Activated CD4-positive, CD25-positive, alpha-beta regulatory T cell treated with anti-CD3 and anti-CD28 coated beads, Interleukin-2, amount 50 U/mL, for 72 hours (primary cell): ENCODE measurements at regions not wholly inside any gene's neighbourhood (a gene's known extent, or its start where the extent isn't known, plus 50 kb on each side); places are given as distances from the start of the nearest gene placed in this dataset.

Experiments used
- DNase-seq: peaks from one replicate; pipeline ENCODE4 v3.0.0; 2021

DNA sequence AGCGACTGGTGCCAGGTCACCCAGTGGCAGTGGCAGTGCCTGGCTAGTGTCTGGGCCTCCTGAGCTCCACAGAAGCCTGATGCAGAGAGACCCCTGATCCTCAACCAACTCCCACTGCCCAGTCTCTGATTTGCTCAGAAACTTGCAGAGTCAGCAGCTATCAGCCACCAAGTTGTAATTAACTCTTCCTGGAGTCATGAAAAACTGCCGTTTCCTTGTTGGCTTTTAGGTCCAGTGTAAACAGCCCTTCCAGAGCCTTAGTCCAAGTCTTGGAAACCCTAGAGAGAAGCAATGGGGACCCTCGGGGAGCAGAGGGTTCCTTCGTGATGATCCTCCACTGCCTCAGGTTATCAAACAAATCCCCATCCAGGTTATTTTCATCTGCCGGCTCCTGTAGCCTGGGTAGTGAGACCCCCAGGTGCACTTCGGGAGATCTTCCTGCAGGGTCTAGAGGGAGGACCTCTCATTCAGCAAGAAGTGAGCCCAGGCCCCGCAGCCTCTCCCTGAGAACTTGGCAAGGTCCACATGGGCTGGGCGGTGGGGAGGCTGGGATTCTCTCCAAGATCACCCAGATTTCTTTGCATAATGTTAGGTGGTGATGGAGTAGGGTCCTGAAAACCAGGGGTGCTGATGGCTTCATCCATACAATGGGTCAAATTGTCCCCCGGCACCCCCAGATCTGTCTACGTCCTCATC is 137.7 kb upstream of the HDAC4 start:
- DNase-seq = no peak

DNA sequence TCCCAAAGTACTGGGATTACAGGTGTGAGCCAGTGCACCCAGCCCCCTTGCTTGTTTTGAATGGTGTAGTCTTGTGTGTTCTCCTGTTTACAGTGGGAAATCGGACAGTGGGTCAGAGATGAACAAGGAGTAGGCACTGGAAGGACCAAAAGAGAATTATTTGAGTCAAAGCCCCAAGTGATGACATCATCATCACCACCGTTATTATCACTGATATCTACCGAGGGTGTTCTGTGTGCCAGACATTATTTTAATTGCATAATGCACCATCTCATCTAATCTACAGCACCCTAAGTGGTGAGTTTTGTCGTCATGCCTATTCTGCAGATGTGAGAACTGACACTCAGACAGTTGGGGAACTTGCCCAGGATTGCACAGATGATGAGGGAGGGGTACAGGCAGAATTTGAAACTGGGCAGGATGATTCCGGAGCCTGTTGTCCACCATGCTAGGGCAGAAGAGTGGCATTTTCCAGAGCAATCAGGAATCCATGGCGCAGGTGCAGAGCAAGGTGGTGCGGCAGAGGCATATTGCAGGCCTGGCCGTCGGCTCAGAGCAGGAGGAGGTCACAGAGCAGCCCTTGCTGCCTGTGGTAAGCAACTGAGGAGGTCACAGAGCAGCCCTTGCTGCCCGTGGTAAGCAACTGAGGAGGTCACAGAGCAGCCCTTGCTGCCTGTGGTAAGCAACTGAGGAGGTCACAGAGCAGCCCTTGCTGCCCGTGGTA is 137.0 kb upstream of the HDAC4 start:
- no peak for DNase-seq

- no peak for DNase-seq
Observed at GRCh38 chr2:239536186-239536585, 135.4 kb upstream of the HDAC4 start.

- no peak for DNase-seq
Observed at GRCh38 chr2:239535413-239536144, 134.8 kb upstream of the HDAC4 start.

GRCh38 chr2:239534581-239535412 is 134.0 kb upstream of the HDAC4 start:
- no peak for DNase-seq

DNA sequence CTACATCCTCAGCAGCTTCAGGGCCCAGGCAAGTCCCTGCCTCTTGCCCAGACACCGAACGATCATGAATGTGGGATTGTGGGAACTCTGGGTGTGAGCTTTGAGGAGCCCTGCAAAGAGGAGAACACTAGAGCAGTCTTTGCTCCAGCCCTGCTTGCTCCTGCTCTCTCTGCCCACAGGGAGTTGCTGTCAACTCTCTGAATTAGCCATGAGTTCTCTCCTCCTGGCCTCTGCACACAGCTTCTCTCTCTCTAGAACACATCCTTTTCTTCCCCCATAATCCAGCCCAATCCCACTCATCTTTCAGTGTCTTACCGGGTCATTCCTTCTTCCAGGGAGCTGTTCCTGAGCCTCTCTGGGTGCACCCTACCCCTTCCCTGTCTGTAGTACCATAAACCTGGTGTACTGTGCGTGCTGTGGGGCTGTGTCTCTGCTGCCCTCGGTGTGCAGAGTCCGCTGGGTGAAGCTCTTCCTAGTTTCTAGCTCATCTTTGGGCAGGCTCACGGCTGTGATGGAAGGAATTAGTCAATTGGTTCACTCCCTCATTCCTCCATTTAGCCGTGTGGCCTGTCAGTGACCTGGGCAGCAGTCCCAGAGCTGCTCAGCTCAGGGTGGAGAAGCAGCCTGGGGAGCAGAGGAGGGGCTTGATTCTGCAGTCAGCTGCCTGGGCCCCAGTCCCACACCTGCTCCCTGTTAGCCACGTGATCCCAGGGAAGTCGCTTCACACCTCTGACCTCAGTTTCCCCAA is 132.9 kb upstream of the HDAC4 start:
- DNase-seq = no peak

- DNase-seq = no peak
Observed at GRCh38 chr2:239532859-239533258, 132.0 kb upstream of the HDAC4 start.

DNA sequence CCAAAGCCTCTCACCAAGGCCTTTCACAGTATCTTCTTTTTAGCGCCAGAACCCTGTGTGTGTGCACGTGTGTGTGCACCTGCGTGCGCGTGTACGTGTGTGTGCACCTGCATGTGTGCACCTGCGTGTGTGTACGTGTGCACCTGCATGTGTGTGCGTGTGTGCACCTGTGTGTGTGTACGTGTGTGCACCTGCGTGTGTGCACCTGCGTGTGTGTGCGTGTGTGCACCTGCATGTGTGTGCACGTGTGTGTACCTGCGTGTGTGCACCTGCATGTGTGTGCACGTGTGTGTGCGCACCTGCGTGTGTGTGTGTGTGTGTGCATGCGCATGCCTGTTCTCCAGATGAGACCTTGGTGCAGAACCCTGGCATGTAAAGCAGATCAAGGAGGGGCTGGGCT is 131.4 kb upstream of the HDAC4 start:
- DNase-seq = no peak

DNA sequence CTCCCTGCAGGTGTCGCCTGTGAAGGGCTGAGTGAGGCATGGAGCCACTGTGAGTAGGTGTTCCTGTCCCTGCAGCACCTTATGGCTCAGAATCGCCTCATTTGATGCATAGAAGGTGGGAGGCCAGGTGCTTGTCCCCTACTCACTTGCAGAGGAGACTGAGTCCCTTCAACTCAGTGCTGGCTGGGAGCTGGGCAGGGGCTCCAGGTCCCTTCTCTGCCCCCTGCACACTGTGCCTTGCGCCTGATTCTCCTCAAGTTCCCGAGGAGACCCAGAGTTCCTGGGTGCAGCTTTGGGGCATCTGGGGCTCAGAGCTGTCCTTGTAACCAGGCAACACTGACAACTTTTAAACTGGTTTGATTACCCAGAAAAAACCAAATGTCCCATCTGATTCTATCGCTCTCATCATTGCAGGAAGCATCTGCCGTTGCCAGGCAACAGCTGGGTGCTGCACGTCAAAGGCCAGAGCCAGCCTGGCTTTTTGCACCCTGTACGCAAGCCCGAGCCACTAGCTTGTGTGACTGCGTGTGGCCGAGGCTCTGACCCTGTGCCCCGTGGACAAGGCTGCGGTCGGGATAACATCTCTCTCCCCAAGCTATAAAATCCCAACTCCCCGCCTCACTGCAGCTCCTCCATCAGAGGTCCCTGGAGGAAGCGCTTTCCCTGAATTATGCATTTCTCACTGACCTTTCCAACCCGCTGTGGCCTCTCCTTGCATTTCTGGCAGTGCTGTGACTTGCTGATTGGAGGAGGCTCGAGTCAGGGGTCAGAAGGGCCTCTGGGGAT is 130.8 kb upstream of the HDAC4 start:
- no peak for DNase-seq

- DNase-seq = no peak
Observed at GRCh38 chr2:239530749-239531316, 130.0 kb upstream of the HDAC4 start.

DNA sequence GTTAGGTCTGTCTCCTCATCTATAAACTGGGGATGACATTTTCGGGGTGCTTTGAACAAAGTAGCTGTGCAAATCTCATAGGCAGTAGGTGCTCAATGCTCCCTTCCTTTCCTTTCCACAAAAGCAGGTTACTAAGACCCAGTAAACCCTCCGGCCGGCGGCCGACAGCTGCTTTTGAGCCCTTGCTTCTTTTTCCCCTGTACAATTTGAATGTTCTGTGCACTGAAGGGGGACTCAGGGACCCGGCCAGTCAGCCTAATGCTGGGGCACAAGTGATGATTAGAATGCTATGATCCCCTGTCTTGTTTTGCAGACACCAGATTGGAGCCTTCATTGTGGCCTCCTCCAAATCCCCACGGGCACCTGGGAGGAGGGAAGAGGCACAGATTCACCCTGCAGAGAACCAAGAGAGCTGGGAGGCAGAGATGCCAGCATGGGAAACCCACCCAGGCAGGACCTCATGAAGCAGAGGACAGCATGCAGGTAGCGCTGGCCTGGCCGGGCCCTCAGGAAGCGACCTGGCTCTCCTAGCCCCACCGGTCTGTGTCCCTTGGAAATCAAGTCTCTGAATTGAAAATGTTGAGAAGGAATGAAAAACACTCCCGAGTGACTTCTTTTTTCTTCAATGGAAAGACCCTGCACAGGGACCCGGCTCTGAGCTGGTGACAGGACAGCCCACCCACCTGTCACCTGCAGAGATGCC is 128.6 kb upstream of the HDAC4 start:
- no peak for DNase-seq

DNA sequence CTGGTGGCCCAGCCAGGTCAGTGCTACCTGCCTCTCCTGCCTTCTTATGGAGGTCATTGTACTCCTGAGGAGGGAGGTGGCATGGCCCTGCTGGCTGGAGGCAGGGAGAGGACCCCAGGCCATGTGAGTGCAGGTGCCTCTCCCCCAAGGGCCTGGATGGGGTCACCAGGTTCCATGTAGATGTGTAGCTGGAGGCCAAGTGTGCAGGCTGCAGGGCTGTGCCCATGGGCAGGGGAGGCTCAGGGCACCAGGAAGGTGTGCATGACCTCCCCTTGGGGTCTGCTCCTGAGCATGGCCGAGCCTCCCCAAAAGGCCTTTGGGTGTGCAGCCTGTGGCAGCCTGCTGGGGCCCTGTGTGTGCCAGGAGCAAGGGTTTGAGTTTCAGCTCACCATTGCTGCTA is 128.1 kb upstream of the HDAC4 start:
- no peak for DNase-seq

- DNase-seq = no peak
Observed at GRCh38 chr2:239528146-239528545, 127.3 kb upstream of the HDAC4 start.

DNA sequence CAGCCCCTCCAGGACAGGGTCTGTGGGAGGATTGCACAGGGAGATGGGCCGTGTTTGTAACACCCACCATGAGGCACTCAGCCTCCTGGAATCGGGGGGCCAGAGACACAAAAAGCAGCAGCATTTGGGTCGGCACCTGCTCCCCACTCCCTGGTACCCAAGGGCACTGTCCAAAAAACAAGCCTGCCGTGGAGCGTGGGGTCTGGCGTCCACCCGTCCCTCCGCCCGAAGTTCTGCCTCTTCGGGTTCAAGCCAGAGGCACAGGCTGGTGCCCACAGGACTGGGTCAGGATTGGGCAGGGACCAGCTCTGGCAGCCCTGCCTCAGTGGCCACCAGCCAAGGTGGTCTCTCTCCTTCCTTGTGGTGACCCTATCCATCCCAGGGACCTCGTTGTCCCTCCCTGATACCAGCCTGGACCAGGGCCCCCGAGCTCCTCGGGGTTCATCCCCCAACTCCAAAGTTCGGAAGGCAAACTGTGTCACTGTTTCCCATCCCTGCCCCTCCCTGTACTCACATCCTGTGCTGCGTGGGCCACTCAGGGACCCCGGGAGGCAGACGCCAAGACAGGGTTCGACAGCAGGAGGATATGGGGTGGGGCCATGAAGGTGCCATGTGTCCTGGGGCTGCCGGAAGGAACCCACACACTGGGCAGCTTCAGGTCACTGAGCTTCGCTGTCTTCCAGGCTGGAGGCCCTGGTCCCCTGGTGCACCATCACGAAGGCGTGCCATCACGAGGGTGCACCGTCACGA is 126.0 kb upstream of the HDAC4 start:
- DNase-seq = no peak

- DNase-seq = no peak
Observed at GRCh38 chr2:239526038-239526437, 125.2 kb upstream of the HDAC4 start.

DNA sequence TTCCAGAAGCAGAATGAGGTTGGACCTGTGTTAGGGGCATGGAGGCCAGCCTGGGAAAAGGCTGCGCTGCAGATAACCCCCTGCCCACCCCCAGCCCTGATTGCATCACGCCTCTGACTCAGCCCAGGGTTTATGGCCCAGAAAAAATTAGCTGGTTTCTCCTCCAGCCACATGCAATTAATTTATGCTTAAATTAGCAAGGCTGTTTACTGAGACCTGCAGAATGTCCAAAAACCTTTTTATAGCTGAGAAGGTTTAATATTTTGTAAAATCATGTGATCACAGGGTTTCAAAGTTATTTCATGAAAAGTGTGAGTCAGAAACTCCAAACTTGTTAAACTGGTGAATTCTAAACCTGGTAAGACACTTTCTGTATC is 123.1 kb upstream of the HDAC4 start:
- DNase-seq = no peak

DNA sequence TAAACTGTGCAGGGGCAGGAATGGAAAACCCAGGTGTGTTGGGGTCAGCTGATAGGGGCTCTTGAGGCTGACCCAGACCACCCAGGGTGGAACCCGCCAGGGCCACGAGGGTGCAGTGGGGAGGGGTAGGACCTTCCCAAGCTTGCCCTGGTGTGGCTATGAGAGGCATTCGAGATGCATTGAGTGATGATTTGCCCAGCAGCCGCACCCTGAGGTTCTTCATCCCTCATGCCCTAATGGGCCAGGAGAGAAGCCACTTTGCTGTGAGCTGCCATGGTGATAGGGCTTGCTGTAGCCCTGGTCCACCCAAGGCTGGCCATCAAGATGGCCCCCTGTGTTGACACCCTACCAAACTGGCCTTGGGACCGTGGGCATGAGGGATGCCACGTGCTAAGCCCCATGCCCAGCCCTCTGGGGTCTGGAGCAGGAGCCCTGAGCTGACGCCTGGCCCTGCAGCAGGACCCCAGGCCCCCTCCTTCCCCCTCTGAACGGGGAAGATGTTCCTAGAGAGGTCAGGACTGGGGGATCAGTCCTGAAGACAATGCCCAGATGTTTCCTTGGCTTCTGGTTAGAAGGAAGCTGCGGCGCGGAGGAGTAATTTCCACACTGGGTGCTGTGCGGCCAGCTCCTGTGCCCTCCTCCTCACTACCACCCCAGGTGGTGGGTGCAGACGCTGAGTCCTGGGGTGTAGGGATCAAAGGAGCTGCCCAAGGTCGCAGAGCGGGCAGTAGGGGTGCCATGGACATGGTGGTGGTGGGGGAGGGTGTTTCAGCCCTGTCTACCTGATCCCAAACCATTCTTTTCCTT is 122.5 kb upstream of the HDAC4 start:
- DNase-seq = no peak

- no peak for DNase-seq
Observed at GRCh38 chr2:239522740-239523119, 121.9 kb upstream of the HDAC4 start.
